Cardiac septum (tissue), 1 donor: ENCODE measurements at regions not wholly inside any gene's neighbourhood (a gene's known extent, or its start where the extent isn't known, plus 50 kb on each side); places are given as distances from the start of the nearest gene placed in this dataset.
"Not testable (repeated sequence)": the region's sequence is repeated elsewhere in the genome, so short reads cannot be mapped to it uniquely, and the experiment has no call there.

Experiments used
- DNase-seq: peaks from one replicate; pipeline ENCODE4 v3.0.0-alpha.2; 2020; ENCODE audit warnings: low spot score
- intact Hi-C: fragments of 100-400 bp; cut with DNase I; formaldehyde crosslinking; loops from one replicate; pipeline ENCODE4 v1.14.0; 2022
- donor health status: DM: no; HTN: no; CAD: no.

DNA sequence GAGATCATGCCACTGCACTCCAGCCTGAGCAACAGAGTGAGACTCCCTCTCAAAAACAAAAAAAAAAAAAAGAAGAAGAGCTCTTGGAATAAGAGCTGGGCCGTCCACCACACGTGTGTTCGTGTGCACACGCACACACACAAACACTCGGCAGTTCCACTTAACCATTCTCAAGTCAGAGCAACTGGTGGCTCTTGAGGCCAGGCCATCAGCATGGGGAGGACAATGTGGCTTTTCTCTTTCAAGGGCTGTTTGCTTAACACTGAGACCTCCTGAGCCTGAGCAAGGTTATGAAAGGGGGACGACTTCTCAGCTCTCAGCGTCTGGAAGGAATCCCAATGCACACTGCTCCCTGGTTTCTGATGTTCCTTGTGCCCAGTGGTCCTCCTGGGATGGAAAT lies 444.9 kb downstream of the SOX9 start:
- intact Hi-C loops, result no loop called here
- no peak for DNase-seq

DNA sequence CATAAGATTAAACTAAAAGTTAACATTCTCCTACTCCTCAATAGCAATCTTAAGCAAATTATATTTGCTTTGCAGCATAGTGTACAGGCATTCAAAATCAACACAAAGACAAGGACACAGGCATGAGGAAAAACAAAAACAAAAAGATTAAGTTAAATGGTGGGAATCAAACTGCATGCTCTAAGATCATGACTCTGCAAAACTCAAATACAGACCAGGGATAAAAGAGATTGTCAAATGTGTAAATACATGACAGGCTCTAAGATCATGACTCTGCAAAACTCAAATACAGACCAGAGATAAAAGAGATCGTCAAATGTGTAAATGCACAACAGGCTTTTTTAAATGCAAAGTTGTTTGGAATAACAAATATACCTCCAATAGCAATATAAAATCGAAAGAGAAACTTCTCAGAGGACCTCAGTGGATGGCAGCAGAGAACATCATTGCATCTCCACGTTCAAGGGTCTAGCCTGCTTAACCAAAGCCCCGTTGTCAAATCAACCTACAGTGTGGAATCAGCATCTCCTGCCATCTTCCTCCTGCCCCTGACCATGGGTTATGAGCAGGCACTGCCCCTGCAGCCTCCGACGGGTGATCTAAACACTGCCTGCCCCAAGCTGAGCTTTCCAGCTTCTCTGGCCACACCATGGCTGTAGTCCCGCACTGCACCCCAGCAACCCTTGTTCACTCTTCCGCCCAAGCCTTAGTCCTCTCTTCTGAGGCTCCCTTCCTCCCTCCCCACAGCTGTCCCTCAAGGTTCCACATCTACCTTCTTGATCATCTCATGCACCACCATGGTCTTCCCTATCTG lies 446.1 kb downstream of the SOX9 start:
- DNase-seq, result no peak
- intact Hi-C loops, result no loop called here

DNA sequence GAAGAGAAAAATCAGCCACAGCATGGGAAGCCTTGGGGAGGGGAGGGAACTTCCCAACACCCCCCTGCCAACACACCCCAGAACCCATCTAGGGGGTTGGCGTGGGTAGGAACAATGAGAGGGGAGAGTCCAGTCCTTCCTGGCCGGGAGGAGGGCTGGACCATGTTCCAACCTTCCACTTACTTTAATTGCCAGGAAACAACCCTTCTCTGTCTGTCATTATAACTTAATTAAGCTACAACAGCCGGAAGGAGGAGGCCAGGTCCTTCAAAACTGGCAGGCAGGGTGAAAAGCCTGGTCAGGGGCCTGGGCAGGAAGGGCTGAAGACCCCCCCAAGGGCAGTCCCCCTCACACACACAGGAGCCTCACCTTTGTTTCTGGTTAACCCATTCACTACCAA lies 447.0 kb downstream of the SOX9 start:
- no peak for DNase-seq
- intact Hi-C loops, result no loop called here

DNA sequence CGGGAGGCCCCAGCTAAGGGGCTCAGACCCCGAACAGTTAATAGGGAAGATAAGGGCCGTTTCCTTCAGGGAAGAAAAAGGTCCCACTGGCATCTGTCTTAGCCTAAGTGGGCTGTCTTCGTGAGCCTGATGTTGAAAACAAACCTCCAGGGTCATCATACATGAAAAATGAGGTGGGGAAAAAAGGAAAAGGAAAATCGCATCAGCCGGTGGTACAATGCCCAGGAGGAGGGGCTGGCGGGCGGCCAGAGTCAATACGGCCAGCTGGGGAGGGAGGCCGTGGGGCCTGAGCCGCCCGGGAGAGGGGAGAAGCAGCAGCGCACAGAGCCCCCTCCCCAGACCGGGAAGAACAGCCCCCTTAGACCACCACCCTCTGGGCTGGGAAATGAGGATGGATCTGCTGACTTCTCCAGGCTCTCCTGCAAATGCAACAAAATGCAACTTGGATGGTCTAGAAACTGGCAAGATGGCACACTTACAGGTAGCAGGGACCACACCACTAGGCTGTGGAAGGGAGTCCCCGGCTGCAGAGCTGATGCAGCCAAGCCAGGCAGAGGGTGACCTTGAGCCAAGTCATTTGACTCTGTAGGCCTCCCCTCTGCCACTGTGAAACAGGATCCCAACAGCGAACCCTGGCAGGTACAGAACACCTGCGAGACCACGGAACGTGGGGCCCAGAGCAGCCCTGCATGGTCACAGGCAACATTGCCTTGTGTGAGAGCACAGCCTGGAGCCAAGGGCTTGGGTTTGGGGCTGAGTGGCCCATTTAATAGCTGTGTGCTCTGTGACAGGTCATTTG lies 448.5 kb downstream of the SOX9 start:
- intact Hi-C loops, result no loop called here
- no peak for DNase-seq

DNA sequence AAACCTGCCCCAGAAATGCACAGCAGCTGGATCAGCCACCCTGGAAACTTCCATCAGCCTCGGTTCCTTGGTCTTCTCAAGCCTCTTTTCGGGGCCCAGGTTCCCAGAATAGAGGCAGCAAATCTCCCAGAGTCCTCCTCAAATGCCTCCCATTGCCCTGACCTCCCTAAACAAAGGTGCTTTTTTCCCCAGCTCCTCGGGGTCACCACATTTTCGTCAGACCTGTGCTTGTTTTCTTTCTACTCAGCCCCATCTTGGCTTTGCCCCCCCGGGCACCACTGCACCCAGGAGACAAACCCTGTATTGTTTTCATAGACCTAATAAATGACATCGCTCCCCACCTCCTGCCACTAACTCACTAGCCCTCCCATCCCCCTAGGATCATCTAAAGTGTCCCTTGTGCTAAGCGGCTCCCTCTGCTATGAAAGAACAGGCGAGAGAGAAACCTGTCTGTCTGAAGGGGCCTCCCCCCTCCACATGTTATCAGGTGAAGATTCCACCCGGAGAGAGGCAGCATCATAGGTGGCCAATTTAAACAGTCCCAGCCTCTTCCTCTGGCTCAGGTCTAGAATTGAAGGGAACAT lies 451.1 kb downstream of the SOX9 start:
- intact Hi-C loops, result no loop called here
- no peak for DNase-seq

DNA sequence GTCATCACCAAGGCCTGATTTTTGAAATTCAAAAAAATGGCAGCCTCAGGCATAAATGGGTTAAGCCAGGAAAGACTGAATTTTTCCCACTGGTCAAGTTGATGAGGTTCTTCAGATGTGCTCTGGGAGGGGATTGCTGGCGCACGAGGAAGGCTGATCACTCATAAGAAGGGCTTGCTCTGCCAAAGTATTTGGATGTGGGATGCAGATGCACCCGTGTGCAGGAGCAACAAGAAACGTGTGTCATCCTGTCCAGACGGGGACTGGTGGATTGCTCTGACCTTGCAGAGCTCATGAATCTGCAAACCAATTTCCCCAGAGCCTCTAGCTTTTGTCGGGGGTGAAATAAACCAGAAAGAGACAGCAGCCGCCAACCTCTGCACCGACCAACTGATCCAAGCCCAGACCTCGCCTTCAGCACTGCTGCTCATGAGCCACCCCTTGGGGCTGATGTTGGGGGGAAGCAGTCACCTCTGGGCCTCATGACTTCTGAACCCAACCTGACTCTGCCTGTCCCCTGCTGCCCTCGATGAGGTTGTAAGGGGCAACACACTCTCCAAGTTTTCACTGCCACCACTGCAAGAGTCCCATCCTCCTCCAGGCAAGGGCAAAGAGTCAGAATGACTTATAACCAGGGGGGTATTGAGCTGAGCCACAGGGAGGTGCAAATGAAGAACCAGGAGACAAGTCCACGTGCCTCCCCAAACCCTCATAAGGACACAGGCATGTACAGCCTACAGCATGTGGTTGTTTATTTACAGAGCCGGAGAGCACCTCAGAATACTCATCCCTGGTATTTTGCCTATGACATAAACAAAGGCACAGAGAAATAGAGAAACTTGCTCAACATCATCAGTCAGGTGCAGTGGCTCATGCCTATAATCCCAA lies 452.0 kb downstream of the SOX9 start:
- intact Hi-C loops, result no loop called here
- no peak for DNase-seq

DNA sequence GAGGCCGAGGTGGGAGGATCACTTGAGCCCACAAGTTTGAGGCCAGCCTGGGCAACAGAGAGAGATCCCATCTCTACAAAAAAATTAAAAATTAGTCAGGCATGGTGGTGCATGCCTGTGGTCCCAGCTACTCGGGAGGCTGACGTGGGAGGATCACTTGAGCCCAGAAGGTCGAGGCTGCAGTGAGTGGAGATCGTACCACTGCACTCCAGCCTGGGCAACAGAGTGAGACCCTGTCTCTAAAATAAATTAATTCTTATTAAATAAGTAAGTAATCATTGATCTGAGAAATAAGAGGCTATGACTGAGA lies 452.6 kb downstream of the SOX9 start:
- DNase-seq, intact Hi-C loops: not testable (repeated sequence)

DNA sequence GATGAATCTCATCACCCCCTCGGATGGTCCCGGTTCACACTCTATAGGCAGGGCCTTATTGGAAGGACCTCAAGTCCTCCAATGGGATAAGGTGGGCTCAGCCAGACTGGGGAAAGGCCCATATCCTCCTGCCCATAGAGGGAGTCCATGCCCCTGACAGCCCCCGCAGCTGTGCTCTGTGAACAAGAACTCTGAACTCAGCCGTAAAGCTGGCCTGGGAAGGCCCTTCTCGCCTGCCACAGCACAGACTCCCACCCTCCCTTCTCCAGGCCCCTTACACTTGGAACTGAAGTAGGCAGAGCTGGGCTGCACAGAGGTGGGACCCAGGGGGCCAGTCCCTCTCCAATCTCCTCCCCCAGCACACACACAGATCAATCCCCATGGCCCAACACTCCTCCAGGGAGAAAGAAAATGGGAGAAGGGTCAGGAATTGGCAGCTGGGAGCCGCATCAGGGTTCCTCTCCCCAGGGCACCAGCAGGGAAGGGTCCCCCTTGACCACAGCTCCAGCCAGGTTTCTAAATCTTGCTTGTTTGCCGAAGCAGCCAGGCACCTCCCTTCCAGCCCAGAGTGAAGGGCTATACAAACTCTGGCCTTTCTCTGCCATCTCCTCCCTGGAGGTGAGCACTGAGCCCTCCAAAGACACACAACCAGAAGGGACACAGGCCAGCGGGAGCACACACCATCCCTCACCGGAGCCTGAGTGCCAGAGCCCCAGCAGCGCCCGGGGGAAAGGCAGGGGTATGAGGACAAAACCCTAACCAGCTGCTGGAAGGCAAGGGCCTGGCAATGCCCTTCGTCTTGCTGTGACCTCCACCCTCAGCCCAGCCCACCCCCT lies 454.1 kb downstream of the SOX9 start:
- no peak for DNase-seq
- intact Hi-C loops, result no loop called here

DNA sequence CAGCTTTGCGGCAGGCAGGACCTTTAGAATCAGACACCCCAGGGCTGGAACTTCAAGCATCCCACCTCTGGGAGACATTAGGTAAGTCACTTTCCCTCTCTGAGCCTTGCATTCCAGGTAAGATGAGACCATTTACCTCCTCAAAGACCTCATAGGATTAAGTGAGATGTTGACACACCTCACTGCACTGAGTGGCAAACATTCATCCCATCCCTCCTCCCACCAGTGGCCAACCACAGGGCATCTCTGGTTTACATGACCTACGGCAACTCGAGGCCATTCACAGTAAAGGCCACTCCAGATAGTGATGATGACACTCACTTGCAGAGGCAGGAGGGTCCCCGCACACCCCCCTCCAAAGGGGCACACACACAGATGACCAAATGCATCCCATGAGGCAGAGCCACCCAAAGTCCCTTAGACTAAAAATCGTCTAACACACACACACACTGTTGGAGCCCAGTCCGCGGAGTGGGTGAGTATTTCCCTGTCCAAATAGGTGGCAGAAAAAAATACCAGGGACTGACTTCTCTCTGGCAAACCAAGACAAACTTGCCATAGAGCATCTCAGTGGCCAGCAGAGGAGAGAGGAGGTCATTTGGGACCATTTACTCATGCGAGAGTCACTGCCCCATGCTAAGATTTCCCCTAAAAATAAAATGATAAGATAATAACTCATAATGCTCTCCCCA lies 454.9 kb downstream of the SOX9 start:
- intact Hi-C loops, result no loop called here
- DNase-seq, result no peak

DNA sequence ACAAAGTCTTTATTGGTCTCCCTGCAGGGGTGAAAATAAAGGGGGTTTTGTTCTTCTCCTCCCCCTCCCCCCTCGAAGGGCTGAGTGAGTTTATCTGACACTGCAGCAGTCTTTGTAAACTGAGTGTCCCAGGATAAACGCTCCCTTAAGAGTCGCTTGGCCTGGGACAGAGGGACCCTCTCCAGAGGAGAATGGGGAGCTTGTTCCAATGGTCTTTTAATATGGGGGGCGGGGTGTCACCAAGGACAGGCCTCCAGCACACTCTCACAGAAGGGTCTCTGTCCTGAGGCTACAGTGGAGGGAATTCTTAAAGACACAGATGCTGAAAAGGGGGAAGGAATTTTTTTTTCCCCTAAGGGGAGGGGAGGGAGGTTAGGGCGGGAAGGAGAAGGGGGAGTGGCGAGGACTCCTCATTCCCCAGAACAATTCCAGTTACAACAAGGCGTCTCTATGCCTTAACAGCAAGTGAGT lies 455.5 kb downstream of the SOX9 start:
- no peak for DNase-seq
- intact Hi-C loops, result no loop called here

DNA sequence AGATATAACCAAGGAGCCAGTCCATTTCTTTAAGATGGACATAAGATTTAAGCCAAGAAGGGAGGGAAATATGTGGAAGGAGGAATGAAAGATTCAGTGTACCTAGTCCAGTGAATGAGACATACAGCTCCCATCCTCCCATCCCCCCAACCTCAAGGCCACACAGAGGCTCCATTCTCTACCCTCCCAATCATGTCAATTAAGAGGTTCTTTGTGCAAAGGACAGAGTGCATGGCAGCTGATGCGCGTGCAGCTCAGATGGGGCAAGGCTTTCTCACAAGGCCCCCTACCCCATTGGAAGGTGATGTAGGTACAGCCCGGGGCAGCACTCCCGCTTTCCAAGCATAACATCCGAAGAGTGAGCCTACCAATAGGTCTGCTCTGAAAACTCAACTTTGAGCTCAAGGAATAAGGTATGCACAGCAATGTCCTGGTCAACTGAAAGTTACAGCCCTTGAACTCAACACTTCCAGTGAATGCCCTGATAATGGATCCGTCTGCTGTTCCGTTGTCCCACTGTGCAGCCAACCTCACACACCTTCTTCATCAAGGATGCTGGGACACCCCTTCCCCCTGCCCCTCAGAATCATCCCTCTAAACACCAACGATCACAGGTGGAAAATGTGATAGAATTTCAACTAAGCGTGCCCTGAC lies 458.1 kb downstream of the SOX9 start:
- intact Hi-C loops, result no loop called here
- no peak for DNase-seq

DNA sequence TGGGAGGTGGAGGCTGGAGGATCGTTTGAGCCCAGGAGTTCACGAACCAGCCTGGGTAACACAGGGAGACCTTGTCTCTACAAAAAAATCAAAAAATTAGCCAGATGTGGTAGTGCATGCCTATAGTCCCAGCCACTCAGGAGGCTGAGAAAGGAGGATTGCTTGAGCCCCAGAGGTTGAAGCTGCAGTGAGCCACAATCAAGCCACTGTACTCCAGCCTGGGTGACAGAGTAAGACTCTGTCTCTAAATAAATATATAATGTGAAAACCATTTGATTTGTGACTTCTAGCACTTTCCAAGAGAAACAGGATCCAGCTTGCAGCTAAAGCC lies 459.1 kb downstream of the SOX9 start:
- intact Hi-C loops, result no loop called here
- no peak for DNase-seq

DNA sequence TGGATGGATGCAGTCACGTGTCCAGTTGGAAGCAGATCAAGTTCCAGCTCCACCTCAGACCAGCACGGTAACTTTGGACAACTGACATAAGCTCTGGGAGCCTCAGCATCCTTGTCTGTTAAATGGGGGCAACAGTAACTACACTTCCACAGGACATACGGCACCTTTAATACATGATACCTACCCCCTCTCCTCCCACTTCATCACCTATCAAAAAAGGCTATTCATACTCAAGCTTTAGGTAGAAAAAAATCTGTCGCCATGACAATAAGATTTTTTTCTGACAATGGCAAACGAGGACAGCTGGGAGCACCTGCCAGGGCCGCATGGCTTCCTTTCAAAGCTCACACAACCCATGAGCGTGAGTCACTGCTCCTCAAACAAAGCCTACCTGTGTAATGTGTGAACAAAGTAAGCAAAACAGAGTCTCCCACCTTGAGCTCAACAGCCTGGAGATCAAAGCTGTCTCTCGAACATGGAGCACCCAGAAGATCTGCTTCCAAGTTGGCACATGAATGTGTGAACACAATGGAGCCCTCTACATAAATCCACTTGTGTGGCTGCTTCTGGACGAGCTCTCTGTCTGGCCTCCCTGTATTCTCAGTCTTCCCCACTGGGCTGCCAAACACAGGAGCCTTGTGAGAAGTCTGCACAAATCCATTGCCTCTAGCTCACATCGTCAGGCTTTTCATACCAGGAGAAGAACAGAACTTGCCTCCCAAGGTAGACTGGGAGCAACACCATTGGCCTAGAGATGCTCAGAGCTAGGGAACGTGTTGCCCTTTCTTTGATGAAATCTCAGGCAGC lies 459.7 kb downstream of the SOX9 start:
- intact Hi-C loops, result no loop called here
- DNase-seq, result no peak

DNA sequence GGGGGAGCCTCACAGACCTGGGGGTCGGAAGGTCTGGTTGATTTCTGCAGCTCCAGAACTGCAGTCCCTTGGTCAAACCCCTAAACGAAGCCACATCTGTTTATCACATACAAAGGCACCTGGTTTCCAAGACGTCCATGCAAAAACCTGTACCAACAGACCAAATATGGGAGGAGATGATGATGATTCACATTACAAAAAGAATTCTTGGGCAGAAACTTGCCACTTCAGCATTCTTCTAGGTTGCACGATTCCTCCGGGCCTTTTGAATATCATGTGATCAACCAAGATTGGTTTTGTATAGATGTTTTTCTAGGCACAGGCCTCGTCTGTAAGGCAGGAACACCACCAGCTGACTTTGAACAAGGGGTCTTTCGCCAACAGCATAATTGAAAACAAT lies 466.3 kb downstream of the SOX9 start:
- intact Hi-C loops, result no loop called here
- DNase-seq, result no peak

DNA sequence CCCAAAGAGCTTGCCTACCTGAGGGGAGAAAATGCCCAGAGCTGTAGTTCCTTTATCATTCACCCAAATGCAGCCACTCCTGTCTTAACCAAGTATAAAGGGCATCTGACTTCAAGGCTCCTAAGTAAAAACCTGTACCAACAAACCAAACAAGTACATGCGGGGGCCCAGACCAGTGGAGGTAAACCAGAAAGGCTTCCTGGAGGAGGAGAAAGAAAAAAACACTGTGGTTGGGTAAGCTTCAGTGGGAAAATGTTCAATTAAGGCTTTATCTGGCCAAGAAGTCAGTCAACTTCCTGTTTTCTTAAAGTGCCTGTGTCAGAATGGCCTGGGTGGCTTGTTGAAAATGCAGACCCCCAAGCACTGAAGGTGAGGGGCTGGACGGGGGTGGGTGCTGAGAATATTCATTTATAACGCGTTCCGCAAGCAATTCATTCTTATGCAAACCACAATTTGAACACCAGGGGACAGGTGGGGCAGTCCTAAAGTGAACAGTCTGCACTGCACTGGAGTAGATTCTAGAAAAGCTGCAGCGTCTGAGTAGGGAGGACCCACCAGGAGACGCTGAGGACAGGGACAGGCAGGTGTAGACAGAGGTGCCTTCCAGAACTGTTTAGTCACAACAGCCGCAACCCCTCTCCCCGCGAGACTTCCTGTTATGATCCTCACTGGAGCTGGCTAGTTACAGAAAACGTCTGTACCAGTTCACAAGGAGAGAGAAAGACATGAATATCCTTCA lies 467.1 kb downstream of the SOX9 start:
- DNase-seq, result no peak
- intact Hi-C loops, result no loop called here

DNA sequence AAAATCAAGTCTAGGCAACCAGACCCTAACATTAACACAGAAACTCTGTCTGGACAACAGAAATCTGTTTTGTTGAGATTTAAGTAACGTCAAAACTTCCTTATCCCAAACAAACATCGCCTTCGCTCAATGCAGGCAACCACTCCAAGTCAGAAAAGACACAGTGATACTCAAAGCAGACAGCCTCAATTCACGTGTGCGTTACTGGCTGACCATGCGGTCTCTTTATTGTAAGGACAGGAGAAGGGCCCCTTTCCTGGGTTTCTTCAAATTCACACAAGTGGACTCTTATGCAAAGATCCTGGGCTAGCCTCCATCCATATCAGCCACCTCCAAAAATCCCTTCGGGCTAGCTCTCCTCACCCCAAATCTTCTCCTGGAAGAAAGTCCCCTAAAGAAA lies 467.7 kb downstream of the SOX9 start:
- intact Hi-C loops, result no loop called here
- DNase-seq, result no peak

DNA sequence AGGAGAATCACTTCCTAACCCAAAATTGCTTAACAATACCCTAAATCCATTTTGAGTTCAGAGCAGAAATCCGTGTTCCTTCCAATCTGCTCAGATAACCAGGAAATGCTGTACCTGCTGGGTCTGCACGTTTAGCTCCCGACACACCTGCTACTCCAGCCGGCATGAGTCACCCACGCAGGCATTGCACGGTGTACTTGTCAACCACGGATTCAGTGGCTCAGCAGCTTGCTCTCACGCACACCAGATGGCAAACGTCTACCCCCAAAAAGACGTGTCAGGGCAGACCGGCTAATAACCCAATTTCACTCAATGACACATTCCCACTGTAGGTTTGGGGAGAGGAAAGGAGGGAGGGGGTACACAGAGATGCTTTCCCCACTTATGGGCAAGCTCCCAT lies 468.1 kb downstream of the SOX9 start:
- intact Hi-C loops, result no loop called here

More for the DNA sequence above, 468.1 kb downstream of the SOX9 start:
- no peak for DNase-seq
